Sigmoid colon (tissue), 6 donors: ENCODE measurements at regions not wholly inside any gene's neighbourhood (a gene's known extent, or its start where the extent isn't known, plus 50 kb on each side); places are given as distances from the start of the nearest gene placed in this dataset.

Source experiments
- DNase-seq: peaks from one replicate; pipeline ENCODE4 v3.0.0-alpha.2; 2019
- H3K27ac ChIP-seq, 4 donors: fragments of 200-600 bp; sonication (generic); one replicate each; pipeline ENCODE4 v1.5.1; 2016 to 2019; ENCODE audit warnings: mild to moderate bottlenecking in 1 of 4
- H3K27me3 ChIP-seq, 3 donors: fragments of 200-600 bp; sonication (generic); one replicate each; pipeline ENCODE4 v1.5.1; 2019; ENCODE audit warnings: mild to moderate bottlenecking in 1 of 3
- H3K36me3 ChIP-seq, 4 donors: fragments of 200-600 bp; sonication (generic); one replicate each; pipeline ENCODE4 v1.5.1; 2016 to 2019
- H3K4me1 ChIP-seq, 4 donors: fragments of 200-600 bp; sonication (generic); one replicate each; pipeline ENCODE4 v1.5.1; 2017 to 2019
- H3K4me3 ChIP-seq, 4 donors: fragments of 200-600 bp; sonication (generic); one replicate each; pipeline ENCODE4 v1.5.1; 2017 to 2019; ENCODE audit warnings: mild to moderate bottlenecking in 2 of 4, moderate library complexity in 1 of 4
- H3K9me3 ChIP-seq, 4 donors: fragments of 200-600 bp in 3 of 4; sonication (generic) in 3 of 4; one replicate each; pipeline versions ENCODE4 v1.5.1 to v1.6.1; 2013 to 2019
- EP300 ChIP-seq, 4 donors: sonication (generic); formaldehyde crosslinking; IDR thresholded peaks; one replicate each; pipeline ENCODE4 v1.6.1; 2017; ENCODE audit warnings: antibody characterized with exemption in 4 of 4
- POLR2A ChIP-seq, 2 donors: fragments of 450-650 bp; IDR thresholded peaks; one replicate each; pipeline ENCODE4 v1.6.1; 2016; ENCODE audit warnings: antibody characterized with exemption in 2 of 2, mild to moderate bottlenecking in 2 of 2, moderate library complexity in 2 of 2
- POLR2AphosphoS5 ChIP-seq, 4 donors: sonication (generic); formaldehyde crosslinking; IDR thresholded peaks; one replicate each; pipeline ENCODE4 v1.6.1; 2017; ENCODE audit warnings: antibody characterized with exemption in 4 of 4
- WGBS, 2 donors: extraction: QIAGEN DNeasy Blood & Tissue Kit; methylation state at CpG; one replicate each; pipeline ENCODE4 v1.1.7; 2013; 5-methylcytosine and 5-hydroxymethylcytosine counted together
- intact Hi-C: fragments of 100-400 bp; cut with DNase I; formaldehyde crosslinking; loops from one replicate; pipeline ENCODE4 v1.15.1; 2023
- TF ChIP-seq, protein P1 (sequence below), 4 experiments: fragments of 450-650 bp in 3 of 4; fragments of 200-600 bp in 1 of 4; IDR thresholded peaks; one replicate each; pipeline ENCODE4 v1.5.1; 2016 to 2019; ENCODE audit warnings: antibody characterized with exemption in 4 of 4, mild to moderate bottlenecking in 3 of 4, moderate library complexity in 2 of 4
- donor health status: healthy with polysubstance abuse.
- donor health status: healthy.

DNA sequence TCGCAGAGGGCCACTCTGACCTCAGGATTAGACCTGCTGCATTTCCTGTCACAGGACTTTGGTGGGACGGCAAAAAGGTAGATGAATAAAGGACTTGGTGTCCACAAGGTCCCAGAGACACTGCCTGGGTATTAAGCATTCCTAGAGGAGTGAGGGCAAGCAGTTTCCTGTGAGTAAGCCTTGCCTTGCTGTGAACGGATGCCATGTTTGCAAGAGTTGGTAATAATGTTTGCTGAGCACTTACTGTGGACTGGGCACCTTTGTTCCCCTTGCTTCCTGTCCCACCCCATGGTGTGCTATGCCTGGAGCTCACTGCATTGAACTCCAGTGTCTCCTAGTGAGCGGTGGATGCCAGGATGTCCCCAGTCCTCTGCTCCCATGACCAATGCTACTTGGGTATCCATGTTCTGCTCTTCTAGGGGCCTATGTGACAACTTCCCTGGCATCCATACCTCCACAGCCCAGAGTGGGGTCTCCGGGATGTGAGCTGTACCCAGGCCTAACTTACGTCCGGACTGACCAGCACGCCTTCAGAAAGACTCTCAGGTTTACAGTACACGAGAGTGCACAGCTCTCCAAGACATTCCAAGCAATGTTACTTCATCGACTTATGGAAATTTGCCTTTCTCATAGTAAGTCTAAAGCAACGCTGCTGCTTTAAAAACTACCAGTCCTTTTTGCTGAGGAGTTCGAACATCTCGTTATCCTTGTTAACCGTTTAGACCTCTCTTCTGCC lies 95.5 kb upstream of the MSX1 start:
- H3K9me3 ChIP-seq: no peaks in the 10 kb centered on the region
- DNase-seq: no peak
- intact Hi-C loops: no loop called here
- no peaks in the 10 kb centered on the region for H3K36me3 ChIP-seq
- no peaks in the 10 kb centered on the region for H3K27me3 ChIP-seq
- no peak for TF ChIP-seq EP300 (IDR thresholded peaks at IDR 0.05)
- no peak for TF ChIP-seq POLR2AphosphoS5 (IDR thresholded peaks at IDR 0.05)
- no peak for TF ChIP-seq POLR2A (IDR thresholded peaks at IDR 0.05)
- TF ChIP-seq, protein P1, sequence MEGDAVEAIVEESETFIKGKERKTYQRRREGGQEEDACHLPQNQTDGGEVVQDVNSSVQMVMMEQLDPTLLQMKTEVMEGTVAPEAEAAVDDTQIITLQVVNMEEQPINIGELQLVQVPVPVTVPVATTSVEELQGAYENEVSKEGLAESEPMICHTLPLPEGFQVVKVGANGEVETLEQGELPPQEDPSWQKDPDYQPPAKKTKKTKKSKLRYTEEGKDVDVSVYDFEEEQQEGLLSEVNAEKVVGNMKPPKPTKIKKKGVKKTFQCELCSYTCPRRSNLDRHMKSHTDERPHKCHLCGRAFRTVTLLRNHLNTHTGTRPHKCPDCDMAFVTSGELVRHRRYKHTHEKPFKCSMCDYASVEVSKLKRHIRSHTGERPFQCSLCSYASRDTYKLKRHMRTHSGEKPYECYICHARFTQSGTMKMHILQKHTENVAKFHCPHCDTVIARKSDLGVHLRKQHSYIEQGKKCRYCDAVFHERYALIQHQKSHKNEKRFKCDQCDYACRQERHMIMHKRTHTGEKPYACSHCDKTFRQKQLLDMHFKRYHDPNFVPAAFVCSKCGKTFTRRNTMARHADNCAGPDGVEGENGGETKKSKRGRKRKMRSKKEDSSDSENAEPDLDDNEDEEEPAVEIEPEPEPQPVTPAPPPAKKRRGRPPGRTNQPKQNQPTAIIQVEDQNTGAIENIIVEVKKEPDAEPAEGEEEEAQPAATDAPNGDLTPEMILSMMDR (IDR thresholded peaks at IDR 0.05): no peak
- H3K4me3 ChIP-seq: no peak overlapping the region
- H3K4me1 ChIP-seq: no peaks in the 10 kb centered on the region
- no peak overlapping the region for H3K27ac ChIP-seq
- 74 to 86% methylated on average over 14 of the region's 14 CpGs for WGBS, 2 donors

GRCh38 chr4:4762909-4763821 lies 96.3 kb upstream of the MSX1 start:
- Histone ChIP-seq H3K4me1 (no peaks in the 10 kb centered on the region), H3K4me3 (no peak overlapping the region), H3K36me3 (no peaks in the 10 kb centered on the region), H3K27me3 (no peaks in the 10 kb centered on the region), H3K27ac (no peak overlapping the region), H3K9me3 (no peaks in the 10 kb centered on the region)
- DNase-seq: no peak
- intact Hi-C loops: no loop called here
- 29 to 73% methylated on average over 27 of the region's 27 CpGs for WGBS, 2 donors
- TF ChIP-seq EP300 (IDR thresholded peaks at IDR 0.05): no peak
- TF ChIP-seq POLR2A (IDR thresholded peaks at IDR 0.05): no peak
- TF ChIP-seq, protein P1 (IDR thresholded peaks at IDR 0.05): no peak
- TF ChIP-seq POLR2AphosphoS5 (IDR thresholded peaks at IDR 0.05): no peak

GRCh38 chr4:4762300-4762699 lies 97.2 kb upstream of the MSX1 start:
- H3K27me3 ChIP-seq: no peaks in the 10 kb centered on the region
- intact Hi-C loops: no loop called here
- WGBS, 2 donors: 83 to 88% methylated on average over 9 of the region's 9 CpGs
- H3K4me1 ChIP-seq: no peaks in the 10 kb centered on the region
- TF ChIP-seq POLR2AphosphoS5 (IDR thresholded peaks at IDR 0.05): no peak
- no peak for TF ChIP-seq POLR2A (IDR thresholded peaks at IDR 0.05)
- TF ChIP-seq, protein P1 (IDR thresholded peaks at IDR 0.05): no peak
- TF ChIP-seq EP300 (IDR thresholded peaks at IDR 0.05): no peak
- DNase-seq: no peak
- no peaks in the 10 kb centered on the region for H3K9me3 ChIP-seq
- no peak overlapping the region for H3K27ac ChIP-seq
- no peak overlapping the region for H3K4me3 ChIP-seq
- H3K36me3 ChIP-seq: no peaks in the 10 kb centered on the region

- WGBS, 2 donors: 70 to 78% methylated on average over 20 of the region's 20 CpGs
- Histone ChIP-seq H3K9me3 (no peaks in the 10 kb centered on the region), H3K36me3 (no peaks in the 10 kb centered on the region), H3K27ac (no peak overlapping the region), H3K4me1 (no peaks in the 10 kb centered on the region), H3K27me3 (no peaks in the 10 kb centered on the region), H3K4me3 (no peak overlapping the region)
- DNase-seq: no peak
- intact Hi-C loops: no loop called here
- TF ChIP-seq EP300 (IDR thresholded peaks at IDR 0.05) (no peak), POLR2AphosphoS5 (IDR thresholded peaks at IDR 0.05) (no peak), POLR2A (IDR thresholded peaks at IDR 0.05) (no peak)
- TF ChIP-seq, protein P1 (IDR thresholded peaks at IDR 0.05): no peak
Measured at GRCh38 chr4:4761128-4761982, 98.1 kb upstream of the MSX1 start.
